Neural cell (in vitro differentiated cells): ENCODE measurements at regions not wholly inside any gene's neighbourhood (a gene's known extent, or its start where the extent isn't known, plus 50 kb on each side); places are given as distances from the start of the nearest gene placed in this dataset.

Experiments
- EP300 ChIP-seq: fragments of 450-650 bp; conservative IDR thresholded peaks from 2 replicates; pipeline ENCODE4 v1.6.1; 2014; ENCODE audit warnings: antibody characterized with exemption, mild to moderate bottlenecking, moderate library complexity; ENCODE audit not compliant: poor library complexity, severe bottlenecking
- EZH2 ChIP-seq: fragments of 200-600, 300-800 bp; shearing (Covaris generic), sonication (generic); IDR thresholded peaks from 2 replicates; pipeline ENCODE4 v1.6.1; 2014; ENCODE audit warnings: antibody characterized with exemption, low read length, borderline replicate concordance, mild to moderate bottlenecking; ENCODE audit not compliant: insufficient read depth, poor library complexity, severe bottlenecking
- POLR2AphosphoS5 ChIP-seq: IDR thresholded peaks from 2 replicates; pipeline ENCODE4 v1.6.1; 2012
- RAD21 ChIP-seq: fragments of 450-650 bp; conservative IDR thresholded peaks from 2 replicates; pipeline ENCODE4 v1.6.1; 2014; ENCODE audit warnings: antibody characterized with exemption, mild to moderate bottlenecking, moderate library complexity
- SMC3 ChIP-seq: fragments of 450-650 bp; conservative IDR thresholded peaks from 2 replicates; pipeline ENCODE4 v1.6.1; 2014; ENCODE audit warnings: antibody characterized with exemption, mild to moderate bottlenecking, moderate library complexity; ENCODE audit not compliant: poor library complexity
- TAF1 ChIP-seq: IDR thresholded peaks from 2 replicates; pipeline ENCODE4 v1.6.1; 2012; ENCODE audit warnings: low read depth
- TF ChIP-seq, protein P1 (sequence below): fragments of 450-650 bp; IDR thresholded peaks from 2 replicates; pipeline ENCODE4 v1.5.1; 2014; ENCODE audit warnings: antibody characterized with exemption, mild to moderate bottlenecking, moderate library complexity; ENCODE audit not compliant: poor library complexity, severe bottlenecking
- TF ChIP-seq, protein P2 (sequence below): IDR thresholded peaks from 2 replicates; pipeline ENCODE4 v1.6.1; 2012; ENCODE audit warnings: borderline replicate concordance

- TF ChIP-seq, protein P1, sequence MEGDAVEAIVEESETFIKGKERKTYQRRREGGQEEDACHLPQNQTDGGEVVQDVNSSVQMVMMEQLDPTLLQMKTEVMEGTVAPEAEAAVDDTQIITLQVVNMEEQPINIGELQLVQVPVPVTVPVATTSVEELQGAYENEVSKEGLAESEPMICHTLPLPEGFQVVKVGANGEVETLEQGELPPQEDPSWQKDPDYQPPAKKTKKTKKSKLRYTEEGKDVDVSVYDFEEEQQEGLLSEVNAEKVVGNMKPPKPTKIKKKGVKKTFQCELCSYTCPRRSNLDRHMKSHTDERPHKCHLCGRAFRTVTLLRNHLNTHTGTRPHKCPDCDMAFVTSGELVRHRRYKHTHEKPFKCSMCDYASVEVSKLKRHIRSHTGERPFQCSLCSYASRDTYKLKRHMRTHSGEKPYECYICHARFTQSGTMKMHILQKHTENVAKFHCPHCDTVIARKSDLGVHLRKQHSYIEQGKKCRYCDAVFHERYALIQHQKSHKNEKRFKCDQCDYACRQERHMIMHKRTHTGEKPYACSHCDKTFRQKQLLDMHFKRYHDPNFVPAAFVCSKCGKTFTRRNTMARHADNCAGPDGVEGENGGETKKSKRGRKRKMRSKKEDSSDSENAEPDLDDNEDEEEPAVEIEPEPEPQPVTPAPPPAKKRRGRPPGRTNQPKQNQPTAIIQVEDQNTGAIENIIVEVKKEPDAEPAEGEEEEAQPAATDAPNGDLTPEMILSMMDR, result no peak
- TF ChIP-seq EZH2 (no peak), POLR2AphosphoS5 (no peak), EP300 (no peak), RAD21 (no peak), SMC3 (no peak), TAF1 (no peak)
- TF ChIP-seq, protein P2, sequence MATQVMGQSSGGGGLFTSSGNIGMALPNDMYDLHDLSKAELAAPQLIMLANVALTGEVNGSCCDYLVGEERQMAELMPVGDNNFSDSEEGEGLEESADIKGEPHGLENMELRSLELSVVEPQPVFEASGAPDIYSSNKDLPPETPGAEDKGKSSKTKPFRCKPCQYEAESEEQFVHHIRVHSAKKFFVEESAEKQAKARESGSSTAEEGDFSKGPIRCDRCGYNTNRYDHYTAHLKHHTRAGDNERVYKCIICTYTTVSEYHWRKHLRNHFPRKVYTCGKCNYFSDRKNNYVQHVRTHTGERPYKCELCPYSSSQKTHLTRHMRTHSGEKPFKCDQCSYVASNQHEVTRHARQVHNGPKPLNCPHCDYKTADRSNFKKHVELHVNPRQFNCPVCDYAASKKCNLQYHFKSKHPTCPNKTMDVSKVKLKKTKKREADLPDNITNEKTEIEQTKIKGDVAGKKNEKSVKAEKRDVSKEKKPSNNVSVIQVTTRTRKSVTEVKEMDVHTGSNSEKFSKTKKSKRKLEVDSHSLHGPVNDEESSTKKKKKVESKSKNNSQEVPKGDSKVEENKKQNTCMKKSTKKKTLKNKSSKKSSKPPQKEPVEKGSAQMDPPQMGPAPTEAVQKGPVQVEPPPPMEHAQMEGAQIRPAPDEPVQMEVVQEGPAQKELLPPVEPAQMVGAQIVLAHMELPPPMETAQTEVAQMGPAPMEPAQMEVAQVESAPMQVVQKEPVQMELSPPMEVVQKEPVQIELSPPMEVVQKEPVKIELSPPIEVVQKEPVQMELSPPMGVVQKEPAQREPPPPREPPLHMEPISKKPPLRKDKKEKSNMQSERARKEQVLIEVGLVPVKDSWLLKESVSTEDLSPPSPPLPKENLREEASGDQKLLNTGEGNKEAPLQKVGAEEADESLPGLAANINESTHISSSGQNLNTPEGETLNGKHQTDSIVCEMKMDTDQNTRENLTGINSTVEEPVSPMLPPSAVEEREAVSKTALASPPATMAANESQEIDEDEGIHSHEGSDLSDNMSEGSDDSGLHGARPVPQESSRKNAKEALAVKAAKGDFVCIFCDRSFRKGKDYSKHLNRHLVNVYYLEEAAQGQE, result no peak
Observed at GRCh38 chr20:53814060-53814459, 220.4 kb upstream of the ZNF217 start.
